HG03159 (cell line): ENCODE measurements at regions not wholly inside any gene's neighbourhood (a gene's known extent, or its start where the extent isn't known, plus 50 kb on each side); places are given as distances from the start of the nearest gene placed in this dataset.
"Not testable (repeated sequence)": the region's sequence is repeated elsewhere in the genome, so short reads cannot be mapped to it uniquely, and the experiment has no call there.

ENCODE experiments used
- ATAC-seq: cut with Tn5 transposase; IDR thresholded peaks from one replicate; pipeline ENCODE4 v1.9.1; 2021; ENCODE audit warnings: mild to moderate bottlenecking, moderate library complexity; ENCODE audit not compliant: unreplicated experiment

DNA sequence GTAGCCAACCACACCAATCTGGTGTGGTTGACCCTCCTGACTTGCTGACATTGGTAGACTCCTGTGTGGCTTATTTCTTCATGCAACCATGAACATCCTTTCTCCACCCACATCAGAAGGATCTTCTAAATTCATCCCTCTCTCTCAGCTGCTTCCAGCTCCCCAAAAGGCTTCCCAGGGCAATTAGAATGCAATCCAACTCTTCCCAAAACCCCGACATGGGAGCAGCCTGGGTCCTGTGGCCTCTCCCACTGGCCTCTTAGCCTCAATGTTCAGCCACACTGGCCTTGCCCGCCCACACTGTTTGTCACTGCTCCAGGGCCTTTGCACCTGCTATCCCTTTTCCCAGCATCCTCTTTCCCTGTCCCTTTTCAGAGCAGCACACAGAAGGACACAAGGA is 199.8 kb upstream of the SGCG start:
- ATAC-seq, result no peak

DNA sequence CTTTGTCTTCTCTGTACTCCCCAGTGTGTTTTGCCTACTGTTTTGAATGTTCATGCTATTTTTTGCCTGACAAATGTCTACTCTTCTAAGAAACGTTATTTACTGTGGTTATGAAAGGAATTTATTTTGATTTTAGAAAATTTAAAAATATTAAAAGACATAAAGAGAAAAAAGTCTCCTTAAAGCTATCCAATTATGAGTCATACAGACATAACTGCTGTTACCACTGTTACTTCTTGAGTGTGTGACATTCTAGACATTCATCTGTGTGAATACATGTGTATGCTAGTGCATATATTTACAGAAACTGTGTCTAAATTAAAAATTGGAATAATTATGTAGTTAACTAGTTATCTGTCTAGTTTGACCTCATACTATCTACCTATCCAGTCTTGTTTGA is 187.6 kb upstream of the SGCG start:
- ATAC-seq, result no peak

DNA sequence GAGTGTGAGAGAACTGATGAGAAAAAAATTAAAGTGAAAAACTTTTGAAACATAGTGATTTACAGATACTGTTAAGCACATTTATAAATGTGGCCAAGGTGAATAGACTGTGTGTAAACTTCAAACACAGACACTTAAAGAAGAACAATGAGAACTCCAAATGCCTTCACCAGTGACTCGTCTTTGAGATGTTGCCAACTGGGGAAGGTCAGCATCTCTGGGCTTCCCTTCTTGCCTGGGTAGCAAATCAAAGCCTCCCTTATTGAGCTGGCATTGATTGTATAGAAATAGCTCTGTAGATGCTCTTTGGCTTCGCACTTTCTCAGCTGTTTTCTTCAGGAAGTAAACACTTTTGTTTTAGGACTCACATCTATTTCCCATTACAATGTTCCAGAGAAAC is 177.3 kb upstream of the SGCG start:
- no peak for ATAC-seq

DNA sequence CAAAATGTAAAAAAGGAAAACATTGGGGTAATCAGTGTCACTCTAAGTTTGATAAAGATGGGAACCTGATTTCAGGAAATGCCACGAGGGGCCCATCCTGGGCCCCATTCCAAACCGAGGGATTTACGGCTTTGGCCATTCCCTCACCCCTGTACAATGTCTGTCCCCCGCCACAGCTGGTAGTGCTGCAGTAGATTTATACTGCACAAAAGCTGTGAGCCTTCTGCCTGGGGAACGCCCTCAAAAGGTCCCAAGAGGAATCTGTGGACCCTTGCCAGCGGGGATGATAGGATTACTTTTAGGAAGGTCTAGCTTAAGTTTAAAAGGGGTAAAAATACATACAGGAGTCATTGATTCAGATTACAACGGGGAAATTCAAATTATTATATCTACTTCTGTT is 173.4 kb upstream of the SGCG start:
- ATAC-seq, result no peak

DNA sequence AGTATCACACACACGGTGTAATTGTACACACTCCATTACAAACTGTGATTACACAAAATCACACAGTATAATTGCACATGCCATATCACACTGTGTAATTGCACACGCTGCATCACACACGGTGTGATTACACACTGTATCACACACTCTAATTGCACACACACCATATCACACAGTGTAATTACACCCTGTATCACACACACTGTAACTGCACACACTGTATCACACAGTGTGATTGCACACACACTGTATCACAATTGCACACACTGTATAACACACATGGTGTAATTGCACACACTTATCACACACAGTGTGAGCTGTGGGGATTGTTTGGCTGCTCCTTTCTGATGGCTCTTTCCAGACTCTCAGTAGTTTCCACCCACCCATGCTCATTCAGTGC is 162.6 kb upstream of the SGCG start:
- no peak for ATAC-seq

DNA sequence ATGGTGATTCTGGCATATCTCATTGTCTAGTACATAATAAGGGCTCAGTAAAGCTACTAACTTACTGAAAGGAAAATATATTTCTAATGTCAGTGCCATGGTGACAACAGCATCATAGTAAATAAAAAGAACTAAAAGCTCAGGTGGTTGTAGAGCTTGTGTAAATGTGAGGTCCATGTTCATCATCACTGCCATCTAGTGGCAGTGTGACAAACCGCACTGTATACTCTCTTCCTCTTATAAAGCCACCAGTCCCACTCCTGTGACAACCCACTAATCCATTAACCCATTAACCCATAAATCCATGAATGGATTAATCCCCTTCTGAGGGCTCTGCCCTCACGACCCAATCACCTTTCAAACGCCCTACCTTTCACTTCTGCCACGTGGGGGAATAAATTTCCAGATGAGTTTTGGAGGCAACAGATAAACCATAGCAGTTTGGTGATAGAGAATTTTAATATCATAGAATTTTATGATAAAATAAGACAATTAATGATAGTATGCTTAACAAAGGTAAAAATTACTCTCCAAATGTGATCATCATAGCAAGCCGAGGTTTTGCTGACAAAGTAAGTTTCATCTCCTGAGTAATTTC is 160.4 kb upstream of the SGCG start:
- peak; percentile 98 for ATAC-seq

DNA sequence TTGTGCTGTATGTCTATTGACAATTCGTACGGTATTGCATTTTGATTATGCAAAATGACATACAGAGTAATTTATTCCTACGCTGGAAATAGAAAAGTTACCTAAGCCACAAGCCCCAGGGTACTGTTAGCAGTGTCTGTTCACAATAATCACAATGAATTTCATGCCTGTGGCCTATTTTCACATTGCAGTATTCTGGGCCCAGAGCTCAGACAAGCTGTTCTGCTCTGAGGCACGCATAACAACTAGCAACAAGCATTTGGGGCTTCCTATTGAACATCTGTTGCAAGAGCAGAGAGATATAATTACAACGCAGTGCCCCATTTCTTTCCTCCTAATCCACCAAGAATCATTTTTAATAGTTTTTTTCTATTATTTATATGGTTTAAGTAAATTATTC is 158.9 kb upstream of the SGCG start:
- ATAC-seq, result no peak

DNA sequence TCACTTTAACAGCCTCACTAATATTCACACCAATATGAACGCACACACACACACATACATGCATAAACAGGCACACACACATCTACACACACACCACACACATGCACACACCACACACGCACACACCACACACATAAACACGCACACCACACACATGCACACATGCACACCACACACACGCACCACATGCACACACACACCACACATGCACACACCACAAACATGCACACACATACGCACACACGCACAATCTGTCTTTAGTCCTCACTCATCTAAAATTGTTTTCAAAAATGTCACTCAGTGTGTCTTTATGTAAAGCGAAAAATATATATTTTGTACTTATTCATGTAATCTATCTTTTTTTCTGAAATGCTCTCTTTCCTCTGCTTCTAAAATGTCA is 158.1 kb upstream of the SGCG start:
- no peak for ATAC-seq

DNA sequence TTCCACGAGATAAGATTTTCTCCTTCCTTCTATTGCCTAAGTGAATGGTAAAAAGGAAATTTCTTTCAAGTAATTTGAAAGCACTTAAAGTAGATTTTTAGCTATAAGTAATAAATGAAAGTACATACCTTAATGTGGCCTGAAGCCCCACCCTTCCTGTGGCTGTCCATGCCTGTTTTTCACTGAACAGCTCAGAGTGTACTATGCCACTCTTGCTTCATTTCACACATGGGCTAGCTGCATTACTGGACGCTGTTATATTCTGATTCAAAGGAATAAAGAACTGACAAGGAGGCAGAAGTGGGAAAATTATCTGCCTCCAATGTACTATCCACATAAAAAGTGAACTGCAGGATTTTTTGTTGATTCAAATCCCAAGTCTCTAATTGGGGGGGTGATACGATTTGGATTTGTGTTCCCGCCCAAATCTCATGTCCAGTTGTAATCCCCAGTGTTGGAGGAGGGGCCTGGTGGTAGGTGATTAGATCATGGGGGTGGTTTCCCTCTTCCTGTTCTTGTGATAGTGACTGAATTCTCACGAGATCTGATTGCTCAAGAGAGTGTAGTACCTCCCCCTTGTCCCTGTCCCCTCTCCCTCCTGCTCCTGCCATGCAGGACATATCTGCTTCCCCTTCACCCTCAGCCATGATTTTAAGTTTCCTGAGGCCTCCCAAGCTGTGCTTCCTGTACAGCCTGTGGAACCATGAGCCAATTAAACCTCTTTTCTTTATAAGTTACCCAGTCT is 154.7 kb upstream of the SGCG start:
- no peak for ATAC-seq

DNA sequence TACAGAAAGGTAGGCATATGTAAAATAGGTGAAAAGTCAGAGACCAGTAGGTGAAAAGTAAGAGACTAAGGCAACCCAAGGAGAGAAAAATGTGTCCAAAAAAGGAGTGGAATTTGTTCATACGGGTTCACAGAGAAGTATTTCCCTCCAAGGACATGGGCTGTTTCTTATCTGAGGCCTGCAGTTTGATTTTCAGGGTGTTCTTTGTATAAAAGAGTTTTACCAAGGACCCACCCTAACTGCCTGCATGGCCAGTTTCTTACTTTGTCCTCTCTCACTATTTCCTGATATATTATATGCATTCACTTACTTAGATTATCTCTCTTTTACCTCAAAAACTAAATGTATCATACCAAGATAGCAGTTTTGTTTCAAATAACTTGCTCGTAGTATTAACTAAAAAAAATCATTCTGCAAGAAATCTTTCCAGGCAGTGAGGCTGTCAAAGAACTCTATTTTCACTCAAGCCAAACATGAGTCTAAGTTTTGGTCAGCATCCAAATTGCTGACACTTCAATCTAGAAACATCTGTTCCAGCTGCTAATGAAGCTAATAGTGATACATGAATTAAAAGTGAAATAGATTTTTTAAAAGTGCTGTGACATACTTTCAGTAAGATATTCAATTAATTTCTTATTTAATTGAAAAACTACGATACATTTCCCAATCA is 141.4 kb upstream of the SGCG start:
- no peak for ATAC-seq

DNA sequence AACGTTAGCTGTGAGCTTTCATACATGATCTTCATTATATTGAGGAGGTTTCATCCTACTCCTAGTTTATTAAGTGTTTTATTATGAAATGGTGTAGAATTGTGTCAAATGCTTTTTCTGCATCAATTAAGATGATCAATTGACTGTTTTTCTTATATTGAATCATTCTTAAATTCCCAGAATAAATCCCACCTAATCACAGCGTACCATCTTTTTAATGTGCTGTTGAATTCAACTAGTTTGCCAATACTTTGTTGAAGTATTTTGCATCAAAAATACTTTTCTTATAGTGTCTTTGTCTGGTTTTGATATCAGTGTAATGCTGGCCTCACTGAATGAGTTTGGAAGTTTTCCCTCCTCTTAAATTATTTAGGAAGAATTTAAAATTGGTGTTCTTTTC is 138.6 kb upstream of the SGCG start:
- no peak for ATAC-seq

DNA sequence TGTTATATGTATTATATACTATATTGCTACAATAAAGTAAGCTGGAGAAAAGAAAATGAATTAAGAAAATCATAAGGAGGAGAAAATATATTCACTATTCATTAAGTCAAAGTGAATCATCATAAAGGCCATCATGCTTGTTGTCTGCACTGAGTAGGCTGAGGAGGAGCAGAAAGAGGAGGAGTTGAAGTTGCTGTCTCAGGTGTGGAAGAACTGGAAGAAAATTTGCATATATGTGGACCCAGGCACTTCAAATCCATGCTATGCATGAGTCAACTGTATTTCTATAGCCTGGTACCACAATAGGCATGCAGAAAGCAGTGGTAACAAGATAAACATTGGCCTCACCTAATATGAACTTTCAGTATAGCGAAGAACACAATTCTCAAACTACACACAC is 135.9 kb upstream of the SGCG start:
- no peak for ATAC-seq

DNA sequence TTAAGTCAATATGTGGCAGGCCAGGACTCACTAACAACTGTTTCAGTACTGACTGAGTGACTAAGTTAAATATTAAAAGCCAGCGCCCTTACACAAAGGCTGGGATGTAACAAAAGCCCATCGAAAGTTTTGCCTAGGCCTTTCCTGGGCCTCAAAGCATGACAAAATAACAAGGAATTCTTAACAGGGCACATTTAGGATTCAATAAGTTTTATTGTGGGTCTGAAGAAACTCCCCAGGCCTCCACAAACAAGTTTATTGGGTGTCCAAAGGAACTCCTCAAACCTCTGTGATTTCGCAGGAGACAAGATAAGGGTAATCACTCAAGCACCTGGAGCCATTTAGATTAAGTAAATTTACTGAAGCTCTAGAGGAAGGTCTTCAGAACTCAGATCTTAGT is 130.7 kb upstream of the SGCG start:
- ATAC-seq, result no peak

DNA sequence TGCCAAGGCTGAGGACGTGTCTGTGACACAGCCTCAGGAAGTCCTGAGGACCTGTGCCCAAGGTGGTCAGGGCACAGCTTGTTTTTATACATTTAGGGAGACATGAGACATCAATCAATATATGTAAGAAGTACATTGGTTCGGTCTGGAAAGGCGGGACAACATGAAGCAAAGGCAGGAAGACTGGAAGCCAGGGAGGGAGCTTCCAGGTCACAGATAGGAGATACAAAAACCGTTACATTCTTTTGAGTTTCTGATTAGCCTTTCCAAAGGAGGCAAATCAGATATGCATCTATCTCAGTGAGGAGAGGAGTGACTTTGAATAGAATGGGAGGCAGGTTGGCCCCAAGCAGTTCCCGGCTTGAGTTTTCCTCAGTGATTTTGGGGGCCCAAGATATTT is 127.1 kb upstream of the SGCG start:
- not testable (repeated sequence) for ATAC-seq

DNA sequence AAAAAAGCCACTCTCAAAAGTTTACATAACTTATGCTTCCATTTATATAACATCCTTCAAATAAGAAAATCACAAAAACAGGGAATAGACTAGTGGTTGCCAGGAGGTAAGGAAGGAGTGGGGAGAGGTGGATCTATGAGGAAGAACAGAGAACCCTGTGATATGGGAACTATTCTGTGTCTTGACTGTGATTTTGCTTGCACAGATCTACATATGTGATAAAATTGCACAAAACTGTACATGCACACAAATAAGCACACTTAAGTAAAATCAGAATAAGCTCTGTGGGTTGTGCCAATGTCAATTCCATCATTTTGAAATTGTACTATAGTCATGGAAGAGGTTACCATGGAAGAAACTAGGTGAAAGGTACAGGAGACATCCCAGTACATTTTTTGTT is 121.6 kb upstream of the SGCG start:
- no peak for ATAC-seq

DNA sequence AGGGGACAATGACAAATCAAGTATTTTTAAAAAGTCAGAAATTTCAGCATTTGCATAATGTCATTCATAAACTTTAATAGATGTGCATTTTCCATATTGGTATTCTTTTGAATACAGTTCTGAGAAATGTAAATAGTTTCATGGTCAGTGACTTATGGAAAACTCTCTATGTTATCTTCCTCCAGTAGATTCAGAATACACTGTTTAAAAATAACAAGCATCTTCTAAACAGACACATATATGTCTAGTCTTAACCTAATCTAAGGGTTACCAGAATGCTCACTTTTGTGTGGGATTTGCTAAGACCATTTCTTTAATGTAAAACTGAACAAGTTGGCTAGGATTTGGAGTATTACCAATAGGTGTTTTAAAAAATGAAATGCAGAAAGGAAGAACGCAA is 119.8 kb upstream of the SGCG start:
- no peak for ATAC-seq

DNA sequence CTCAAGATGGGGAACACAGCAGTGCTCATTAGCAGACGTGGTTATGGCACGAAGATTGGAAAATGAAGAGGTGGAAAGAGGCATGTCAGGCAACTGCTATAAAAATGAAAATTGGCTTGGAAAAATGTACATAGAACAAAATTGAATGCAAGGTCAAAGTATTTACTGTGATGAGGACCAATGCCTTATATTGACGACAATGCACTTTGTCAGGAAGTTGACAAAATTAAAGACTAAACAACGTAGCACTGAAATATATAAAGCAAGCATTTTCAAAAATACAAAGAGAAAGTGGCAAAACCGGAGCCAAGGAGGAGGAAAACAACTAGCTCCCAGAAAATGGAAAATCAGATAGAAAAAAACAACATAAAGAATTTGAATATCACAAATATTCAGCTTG is 113.7 kb upstream of the SGCG start:
- no peak for ATAC-seq

DNA sequence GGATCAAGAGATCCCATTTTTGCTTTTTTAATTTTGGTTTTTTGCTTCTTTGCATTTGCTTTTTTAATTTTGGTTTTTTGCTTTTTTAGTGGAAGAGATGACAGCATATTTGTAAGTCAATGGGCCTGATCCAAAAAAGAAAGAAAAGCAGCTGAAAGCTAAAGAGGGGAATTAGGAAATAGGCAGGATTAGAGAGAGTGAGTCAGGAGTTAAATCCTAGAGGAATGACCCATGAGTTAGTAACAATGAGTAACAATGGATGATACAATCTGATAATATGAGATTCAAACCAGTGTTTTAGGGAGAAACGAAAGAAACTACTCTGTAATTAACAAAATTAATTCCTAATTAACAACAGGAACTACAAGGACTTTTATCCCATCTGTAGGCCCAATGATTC is 111.2 kb upstream of the SGCG start:
- ATAC-seq, result no peak

DNA sequence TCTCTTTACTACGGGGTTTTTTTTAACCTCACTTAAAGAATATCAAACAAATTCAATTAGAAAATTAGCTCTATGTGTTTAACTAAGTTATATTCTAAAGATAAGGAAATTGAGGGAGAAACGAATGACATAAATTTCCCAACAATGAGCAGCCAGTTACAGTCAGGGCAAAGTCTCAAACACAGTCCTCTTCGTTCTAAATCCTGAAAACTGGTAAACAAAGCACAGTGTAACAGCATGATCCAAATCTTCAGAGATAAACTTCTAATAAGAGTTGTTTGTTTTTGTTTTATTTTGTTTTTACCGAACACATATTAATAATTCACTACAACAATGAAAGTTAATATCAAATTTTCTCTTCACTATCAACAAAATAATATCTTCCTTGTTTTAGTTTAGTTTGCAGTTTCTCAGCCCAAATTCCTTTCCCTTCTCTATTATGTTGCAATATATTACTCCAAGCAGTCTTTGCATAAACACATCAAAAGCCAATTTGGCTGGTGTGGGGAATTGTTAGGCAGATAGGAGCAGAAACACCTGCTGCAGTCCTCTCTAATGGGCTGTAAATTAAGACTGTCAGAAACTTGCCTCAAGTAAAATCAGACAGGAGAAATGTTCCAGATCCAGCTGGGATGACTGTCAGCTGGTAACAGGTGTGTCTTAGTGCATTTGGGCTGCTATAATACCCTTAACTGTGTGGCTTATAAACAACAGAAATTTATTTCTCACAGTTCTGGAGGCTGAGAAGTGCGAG is 106.5 kb upstream of the SGCG start:
- no peak for ATAC-seq

DNA sequence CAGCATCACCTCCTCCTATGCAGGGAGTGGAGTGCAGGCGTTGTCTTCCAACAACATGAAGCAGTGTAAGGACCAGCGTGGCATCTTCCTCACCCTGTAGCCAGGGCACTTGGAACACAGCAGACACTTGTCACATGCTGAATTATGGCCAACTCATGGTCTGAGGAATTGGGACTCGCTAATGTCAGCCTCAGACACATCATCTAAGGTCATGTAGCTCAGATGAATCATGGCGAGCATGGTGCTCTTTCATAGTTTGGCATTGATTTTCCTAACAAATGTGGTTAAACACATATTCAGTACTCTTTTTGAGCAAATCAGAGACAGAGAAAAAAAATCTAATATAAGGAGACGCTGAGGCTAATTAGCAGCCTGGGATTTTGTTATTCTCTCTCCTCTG is 99.6 kb upstream of the SGCG start:
- no peak for ATAC-seq

DNA sequence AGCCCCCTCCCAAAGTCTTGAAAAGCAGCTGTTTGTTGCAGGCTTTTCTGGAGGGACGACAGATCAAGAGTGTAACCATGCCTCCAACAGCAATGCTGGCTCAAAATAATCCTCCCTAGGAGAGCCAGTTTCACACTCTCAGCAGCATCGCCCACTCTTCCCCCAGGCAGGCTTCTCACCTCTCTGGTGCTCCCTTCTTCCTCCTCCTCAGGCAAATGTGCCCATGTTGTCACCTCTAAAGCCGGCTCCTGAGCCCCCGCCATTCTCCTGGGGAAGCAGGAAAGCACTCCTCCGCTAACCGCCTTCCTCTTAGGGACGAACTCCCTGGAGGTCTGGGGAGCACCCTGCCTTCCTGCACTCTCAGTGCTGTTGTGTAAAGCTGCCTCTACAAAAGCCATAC is 98.9 kb upstream of the SGCG start:
- ATAC-seq, result no peak
